ENCODE measurements at regions not wholly inside any gene's neighbourhood (a gene's known extent, or its start where the extent isn't known, plus 50 kb on each side); places are given as distances from the start of the nearest gene placed in this dataset.

DNA sequence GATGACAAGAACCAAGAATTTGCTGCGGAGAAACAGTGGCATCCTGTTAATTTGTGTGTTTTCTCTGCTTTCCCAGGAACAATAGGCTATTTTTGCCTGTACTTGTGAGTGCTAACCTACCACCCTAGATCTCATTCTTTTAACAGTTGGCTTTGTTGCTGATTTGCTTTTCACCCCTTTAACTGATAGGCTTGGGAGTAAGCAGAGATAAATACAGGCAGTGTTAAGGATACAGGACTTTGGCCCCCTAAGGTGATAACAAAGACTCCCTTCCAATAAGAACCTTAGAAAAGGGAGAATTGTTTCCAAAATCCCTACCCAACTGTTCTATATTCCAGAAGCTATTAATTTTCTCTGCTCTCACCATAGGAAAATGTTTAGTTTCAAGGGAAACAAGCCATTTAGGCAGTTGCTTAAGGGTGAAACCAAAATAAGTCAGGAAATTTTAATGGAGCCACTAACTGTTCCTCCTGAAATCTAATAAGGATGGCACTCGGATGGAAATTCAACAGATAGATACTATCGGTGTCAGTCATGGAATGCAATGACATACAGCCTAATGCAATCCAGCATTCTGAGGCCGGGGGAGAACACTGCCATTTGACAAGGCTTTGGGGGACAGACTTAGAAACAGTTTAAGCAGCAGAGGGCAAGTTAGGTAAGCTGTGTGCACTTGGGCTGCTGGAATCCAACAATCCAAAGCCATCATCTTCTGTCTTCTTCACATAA is 238.8 kb downstream of the RNF152 start:
- no peaks in the 10 kb centered on the region for H3K9me3 ChIP-seq
- TF ChIP-seq EP300 (IDR thresholded peaks at IDR 0.05): no peak
- TF ChIP-seq, protein P1, sequence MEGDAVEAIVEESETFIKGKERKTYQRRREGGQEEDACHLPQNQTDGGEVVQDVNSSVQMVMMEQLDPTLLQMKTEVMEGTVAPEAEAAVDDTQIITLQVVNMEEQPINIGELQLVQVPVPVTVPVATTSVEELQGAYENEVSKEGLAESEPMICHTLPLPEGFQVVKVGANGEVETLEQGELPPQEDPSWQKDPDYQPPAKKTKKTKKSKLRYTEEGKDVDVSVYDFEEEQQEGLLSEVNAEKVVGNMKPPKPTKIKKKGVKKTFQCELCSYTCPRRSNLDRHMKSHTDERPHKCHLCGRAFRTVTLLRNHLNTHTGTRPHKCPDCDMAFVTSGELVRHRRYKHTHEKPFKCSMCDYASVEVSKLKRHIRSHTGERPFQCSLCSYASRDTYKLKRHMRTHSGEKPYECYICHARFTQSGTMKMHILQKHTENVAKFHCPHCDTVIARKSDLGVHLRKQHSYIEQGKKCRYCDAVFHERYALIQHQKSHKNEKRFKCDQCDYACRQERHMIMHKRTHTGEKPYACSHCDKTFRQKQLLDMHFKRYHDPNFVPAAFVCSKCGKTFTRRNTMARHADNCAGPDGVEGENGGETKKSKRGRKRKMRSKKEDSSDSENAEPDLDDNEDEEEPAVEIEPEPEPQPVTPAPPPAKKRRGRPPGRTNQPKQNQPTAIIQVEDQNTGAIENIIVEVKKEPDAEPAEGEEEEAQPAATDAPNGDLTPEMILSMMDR (IDR thresholded peaks at IDR 0.05): no peak
- no peak for TF ChIP-seq POLR2A (IDR thresholded peaks at IDR 0.05)
- no peak for TF ChIP-seq POLR2AphosphoS5 (IDR thresholded peaks at IDR 0.05)
- 85 to 89% methylated on average over 4 of the region's 4 CpGs for WGBS, 2 donors
- no peak overlapping the region for H3K4me3 ChIP-seq
- intact Hi-C loops (cut with DNase I): no loop called here
- no peaks in the 10 kb centered on the region for H3K36me3 ChIP-seq
- H3K27me3 ChIP-seq: no peaks in the 10 kb centered on the region
- no peak overlapping the region for H3K27ac ChIP-seq
- H3K4me1 ChIP-seq: no peaks in the 10 kb centered on the region
- DNase-seq: no peak

DNA sequence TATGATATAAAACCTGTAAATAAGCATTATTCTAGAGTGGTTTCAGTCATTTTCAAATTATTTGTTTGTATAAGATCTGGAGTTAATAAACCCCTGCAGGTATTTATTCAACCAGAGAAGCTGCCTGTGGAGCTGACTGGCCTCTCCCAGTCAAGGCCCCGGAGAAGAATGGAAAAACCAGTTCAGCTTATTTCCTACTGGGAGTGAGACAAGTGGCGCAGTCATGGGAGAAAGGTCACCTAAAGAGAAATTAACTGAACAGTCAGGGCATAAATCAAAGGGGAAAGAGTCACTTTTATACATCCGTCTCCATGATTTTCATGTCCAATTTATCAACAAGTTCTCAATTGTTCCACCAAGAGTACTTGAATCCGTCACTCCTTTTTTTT is 240.9 kb downstream of the RNF152 start:
- no peak for DNase-seq
- H3K27ac ChIP-seq: no peak overlapping the region
- WGBS, 2 donors: 11 to 69% methylated on average over 4 of the region's 4 CpGs
- no peaks in the 10 kb centered on the region for H3K4me1 ChIP-seq
- no peaks in the 10 kb centered on the region for H3K27me3 ChIP-seq
- H3K9me3 ChIP-seq: no peaks in the 10 kb centered on the region
- intact Hi-C loops (cut with DNase I): no loop called here
- H3K36me3 ChIP-seq: no peaks in the 10 kb centered on the region
- no peak overlapping the region for H3K4me3 ChIP-seq
- no peak for TF ChIP-seq POLR2AphosphoS5 (IDR thresholded peaks at IDR 0.05)

DNA sequence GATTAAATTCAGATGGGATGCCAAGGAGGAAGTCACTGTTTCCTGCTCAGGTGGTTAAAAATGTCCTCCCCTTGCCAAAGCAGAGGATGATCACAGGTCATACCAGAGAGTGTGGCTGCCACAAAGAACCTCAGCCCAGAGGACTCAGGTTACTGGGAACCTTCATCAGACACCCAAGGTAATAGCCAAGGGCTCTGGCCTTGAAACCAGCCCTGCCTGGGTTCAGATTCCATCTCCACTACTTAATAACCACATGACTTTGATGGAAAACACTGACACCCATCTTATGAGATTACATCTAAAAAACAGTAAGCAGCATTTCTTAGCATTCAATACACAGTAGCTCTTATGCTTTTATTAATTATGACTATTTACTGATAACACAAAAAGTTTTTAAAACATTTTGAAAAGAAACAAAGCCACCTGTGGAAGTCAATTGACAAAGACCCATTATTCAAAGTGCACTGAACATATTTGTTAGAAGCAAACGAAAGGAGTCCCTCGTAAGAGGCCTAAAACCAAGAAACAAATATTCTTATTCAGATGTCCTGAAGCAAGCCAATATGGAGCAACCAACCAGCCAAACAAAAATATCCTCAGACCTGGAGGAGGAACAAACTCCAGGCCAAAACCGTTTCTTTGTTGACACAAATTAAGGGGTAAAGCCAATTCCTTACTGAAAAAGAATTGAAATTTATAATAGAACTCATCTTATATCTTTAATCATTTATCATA is 241.5 kb downstream of the RNF152 start:
- Histone ChIP-seq H3K4me1 (no peaks in the 10 kb centered on the region), H3K36me3 (no peaks in the 10 kb centered on the region), H3K27ac (no peak overlapping the region), H3K9me3 (no peaks in the 10 kb centered on the region), H3K4me3 (no peak overlapping the region), H3K27me3 (no peaks in the 10 kb centered on the region)
- 51 to 77% methylated on average over 3 of the region's 3 CpGs for WGBS, 2 donors
- intact Hi-C loops (cut with DNase I): no loop called here
- no peak for DNase-seq
- TF ChIP-seq POLR2A (IDR thresholded peaks at IDR 0.05): no peak
- TF ChIP-seq EP300 (IDR thresholded peaks at IDR 0.05): no peak
- TF ChIP-seq POLR2AphosphoS5 (IDR thresholded peaks at IDR 0.05): no peak
- TF ChIP-seq, protein P1 (IDR thresholded peaks at IDR 0.05): no peak

DNA sequence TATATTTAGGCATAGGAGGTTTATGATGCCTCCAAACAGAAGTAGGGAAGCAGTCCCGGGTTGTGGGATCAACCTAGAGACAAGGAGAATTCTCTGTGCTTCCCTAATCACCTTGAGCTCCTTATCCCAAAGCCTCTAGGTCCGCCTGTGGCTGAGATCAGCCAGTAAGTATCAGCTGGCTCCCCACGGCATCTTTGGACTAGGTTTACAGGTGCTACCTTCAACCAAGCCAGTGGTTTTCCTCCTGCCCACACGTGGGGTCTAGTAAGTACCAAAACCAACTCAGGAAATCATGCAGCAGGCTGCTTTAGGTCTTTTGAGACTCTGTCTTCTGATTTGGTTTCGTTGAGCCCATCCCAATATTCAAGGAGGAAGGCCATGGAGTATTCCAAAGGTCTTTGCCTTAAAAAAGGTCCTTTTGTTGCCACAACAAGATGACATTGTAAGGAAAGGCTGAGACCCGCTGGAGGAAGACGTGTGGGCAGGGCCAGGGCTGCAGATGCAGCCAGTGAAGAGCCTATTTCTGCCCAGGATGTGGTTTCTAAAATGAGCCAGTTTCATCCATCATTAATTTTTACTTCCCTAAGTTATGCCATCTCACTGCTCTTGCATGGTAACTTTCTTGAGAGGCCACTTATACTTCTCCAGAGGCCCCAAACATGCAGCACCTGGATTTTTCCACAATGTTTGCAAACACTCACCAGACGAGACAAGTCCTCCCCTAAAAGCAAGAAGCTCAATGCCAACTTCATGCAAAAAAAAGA is 248.7 kb downstream of the RNF152 start:
- Histone ChIP-seq H3K9me3 (no peaks in the 10 kb centered on the region), H3K4me3 (no peak overlapping the region), H3K27ac (no peak overlapping the region), H3K27me3 (no peaks in the 10 kb centered on the region), H3K36me3 (no peaks in the 10 kb centered on the region), H3K4me1 (no peaks in the 10 kb centered on the region)
- WGBS, 2 donors: 53 to 81% methylated on average over 8 of the region's 8 CpGs
- no peak for TF ChIP-seq POLR2AphosphoS5 (IDR thresholded peaks at IDR 0.05)
- TF ChIP-seq EP300 (IDR thresholded peaks at IDR 0.05): no peak
- TF ChIP-seq, protein P1 (IDR thresholded peaks at IDR 0.05): no peak
- TF ChIP-seq POLR2A (IDR thresholded peaks at IDR 0.05): no peak
- DNase-seq: no peak
- intact Hi-C loops (cut with DNase I): no loop called here

DNA sequence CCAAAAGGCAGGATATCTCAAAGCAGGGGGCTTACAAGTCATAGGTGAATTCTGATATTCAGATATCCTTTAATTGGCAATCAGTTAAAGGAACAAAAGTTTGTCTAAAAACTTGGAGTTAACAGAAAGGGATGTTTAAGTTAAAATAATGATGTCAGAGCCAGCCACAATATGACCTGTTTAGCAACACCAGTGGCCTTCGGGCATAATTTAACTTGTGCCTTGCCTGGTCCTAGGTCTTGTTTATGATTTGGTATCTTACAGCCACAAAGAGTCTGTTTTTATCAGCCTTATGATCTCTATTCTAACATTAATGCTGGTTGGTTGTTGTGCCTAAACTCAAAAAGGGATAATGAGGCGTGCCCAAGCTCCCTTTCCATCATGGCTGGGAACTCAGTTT is 252.9 kb downstream of the RNF152 start:
- Histone ChIP-seq H3K27me3 (no peaks in the 10 kb centered on the region), H3K4me3 (no peak overlapping the region), H3K36me3 (no peaks in the 10 kb centered on the region), H3K9me3 (no peaks in the 10 kb centered on the region), H3K27ac (no peak overlapping the region), H3K4me1 (no peaks in the 10 kb centered on the region)
- intact Hi-C loops (cut with DNase I): no loop called here
- 90 to 94% methylated on average over 2 of the region's 2 CpGs for WGBS, 2 donors
- DNase-seq: no peak
- TF ChIP-seq EP300 (IDR thresholded peaks at IDR 0.05) (no peak), POLR2A (IDR thresholded peaks at IDR 0.05) (no peak), POLR2AphosphoS5 (IDR thresholded peaks at IDR 0.05) (no peak)
- TF ChIP-seq, protein P1 (IDR thresholded peaks at IDR 0.05): no peak
